ENCODE measurements at regions not wholly inside any gene's neighbourhood (a gene's known extent, or its start where the extent isn't known, plus 50 kb on each side); places are given as distances from the start of the nearest gene placed in this dataset.

DNA sequence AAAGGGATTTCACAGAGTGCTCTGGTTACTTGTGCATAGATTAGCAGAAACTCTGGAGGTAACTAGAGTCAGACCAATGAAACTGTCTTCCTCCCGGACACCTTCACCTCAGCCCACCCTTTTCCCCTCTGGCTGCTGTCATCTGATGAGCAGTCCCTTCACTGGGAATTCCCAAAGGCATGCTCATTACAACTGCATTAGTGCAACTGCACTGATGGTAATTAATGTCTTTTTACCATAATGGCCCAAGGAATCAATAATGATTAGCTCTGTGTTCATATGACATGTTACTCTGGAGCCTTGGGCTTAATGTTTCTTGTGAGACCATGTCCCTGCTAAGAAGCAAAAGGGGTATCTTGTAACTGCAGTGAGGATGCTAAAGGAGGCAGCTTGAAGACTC is 304.5 kb downstream of the GRIN2B start:
- Histone ChIP-seq H3K27ac (ENCODE audit: low read depth, low read length) (no peak overlapping the region), H3K79me2 (ENCODE audit: insufficient read depth, low read length) (no peaks in the 10 kb centered on the region), H4K20me1 (ENCODE audit: insufficient read depth, low read length) (no peaks in the 10 kb centered on the region), H2AFZ (ENCODE audit: low read length) (no peak overlapping the region), H3K4me2 (ENCODE audit: insufficient read depth, low read length) (no peak overlapping the region), H3K27me3 (ENCODE audit: insufficient read depth, low read length) (no peaks in the 10 kb centered on the region), H3K36me3 (ENCODE audit: insufficient read depth, low read length) (no peaks in the 10 kb centered on the region), H3K9me3 (ENCODE audit: low read depth, low read length) (no peaks in the 10 kb centered on the region), H3K4me1 (ENCODE audit: insufficient read depth, low read length) (no peaks in the 10 kb centered on the region), H3K4me3 (ENCODE audit: insufficient read depth, low read length) (no peak overlapping the region)
- TF ChIP-seq, protein P1, sequence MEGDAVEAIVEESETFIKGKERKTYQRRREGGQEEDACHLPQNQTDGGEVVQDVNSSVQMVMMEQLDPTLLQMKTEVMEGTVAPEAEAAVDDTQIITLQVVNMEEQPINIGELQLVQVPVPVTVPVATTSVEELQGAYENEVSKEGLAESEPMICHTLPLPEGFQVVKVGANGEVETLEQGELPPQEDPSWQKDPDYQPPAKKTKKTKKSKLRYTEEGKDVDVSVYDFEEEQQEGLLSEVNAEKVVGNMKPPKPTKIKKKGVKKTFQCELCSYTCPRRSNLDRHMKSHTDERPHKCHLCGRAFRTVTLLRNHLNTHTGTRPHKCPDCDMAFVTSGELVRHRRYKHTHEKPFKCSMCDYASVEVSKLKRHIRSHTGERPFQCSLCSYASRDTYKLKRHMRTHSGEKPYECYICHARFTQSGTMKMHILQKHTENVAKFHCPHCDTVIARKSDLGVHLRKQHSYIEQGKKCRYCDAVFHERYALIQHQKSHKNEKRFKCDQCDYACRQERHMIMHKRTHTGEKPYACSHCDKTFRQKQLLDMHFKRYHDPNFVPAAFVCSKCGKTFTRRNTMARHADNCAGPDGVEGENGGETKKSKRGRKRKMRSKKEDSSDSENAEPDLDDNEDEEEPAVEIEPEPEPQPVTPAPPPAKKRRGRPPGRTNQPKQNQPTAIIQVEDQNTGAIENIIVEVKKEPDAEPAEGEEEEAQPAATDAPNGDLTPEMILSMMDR (IDR thresholded peaks at IDR 0.05; ENCODE audit: extremely low read depth, low read depth, low read length) = no peak
- no peak for DNase-seq (ENCODE audit: insufficient read length, low spot score, missing footprints)

DNA sequence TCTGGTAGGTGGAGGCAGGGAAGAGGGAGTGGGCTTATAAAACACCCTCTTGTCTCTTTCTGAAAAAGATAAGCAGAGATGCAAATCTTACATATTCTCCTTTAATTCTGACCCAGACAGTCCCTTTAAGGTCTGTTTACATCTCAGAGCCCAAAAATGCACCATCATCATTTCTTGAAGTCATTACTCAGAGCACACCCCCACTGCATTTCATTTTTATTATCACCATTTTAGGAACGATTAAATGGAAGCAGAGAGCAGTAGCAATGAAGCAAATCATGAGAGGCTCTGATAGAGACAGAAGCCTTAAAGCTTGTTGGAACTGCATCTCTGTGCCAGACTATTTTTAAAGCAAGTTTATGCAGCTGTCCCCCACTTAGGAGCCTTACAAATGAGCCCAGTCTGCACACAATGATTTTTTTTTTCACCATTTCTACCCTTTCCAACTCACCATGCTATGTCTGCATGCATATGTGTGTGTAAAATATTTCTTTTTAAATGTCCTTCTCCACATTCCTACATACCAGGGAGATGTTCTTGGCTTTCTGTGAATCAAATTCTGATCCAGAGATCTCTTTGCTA is 311.0 kb downstream of the GRIN2B start:
- TF ChIP-seq, protein P1 (IDR thresholded peaks at IDR 0.05; ENCODE audit: extremely low read depth, low read depth, low read length) = no peak
- no peaks in the 10 kb centered on the region for H3K27me3 ChIP-seq (ENCODE audit: insufficient read depth, low read length)
- no peaks in the 10 kb centered on the region for H4K20me1 ChIP-seq (ENCODE audit: insufficient read depth, low read length)
- no peak overlapping the region for H3K27ac ChIP-seq (ENCODE audit: low read depth, low read length)
- DNase-seq (ENCODE audit: insufficient read length, low spot score, missing footprints) = no peak
- no peak overlapping the region for H3K4me2 ChIP-seq (ENCODE audit: insufficient read depth, low read length)
- no peaks in the 10 kb centered on the region for H3K79me2 ChIP-seq (ENCODE audit: insufficient read depth, low read length)
- H3K9me3 ChIP-seq (ENCODE audit: low read depth, low read length) = no peaks in the 10 kb centered on the region
- no peaks in the 10 kb centered on the region for H3K36me3 ChIP-seq (ENCODE audit: insufficient read depth, low read length)
- H2AFZ ChIP-seq (ENCODE audit: low read length) = no peak overlapping the region
- no peak overlapping the region for H3K4me3 ChIP-seq (ENCODE audit: insufficient read depth, low read length)
- H3K4me1 ChIP-seq (ENCODE audit: insufficient read depth, low read length) = no peaks in the 10 kb centered on the region

DNA sequence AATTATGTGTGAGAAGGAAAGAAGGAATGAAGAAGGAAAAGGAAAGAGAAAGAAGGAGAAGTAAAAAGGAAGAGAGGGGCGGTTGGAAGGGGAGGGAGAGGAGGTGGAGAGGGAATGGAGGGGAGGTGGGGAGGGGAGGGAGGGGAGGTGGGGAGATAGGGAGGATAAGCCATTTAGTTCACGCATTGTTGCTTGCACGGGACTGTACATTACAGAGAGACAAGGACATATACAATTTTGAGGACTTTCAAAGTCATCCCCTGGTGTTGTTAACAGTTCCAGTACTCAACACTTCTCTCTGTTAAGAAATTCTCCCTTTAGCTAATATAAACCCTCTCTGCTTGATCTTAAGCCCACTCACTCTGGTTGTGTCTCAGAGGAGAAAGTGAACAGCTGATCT is 312.5 kb downstream of the GRIN2B start:
- TF ChIP-seq, protein P1 (IDR thresholded peaks at IDR 0.05; ENCODE audit: extremely low read depth, low read depth, low read length) = no peak
- H3K36me3 ChIP-seq (ENCODE audit: insufficient read depth, low read length) = no peaks in the 10 kb centered on the region
- H4K20me1 ChIP-seq (ENCODE audit: insufficient read depth, low read length) = no peaks in the 10 kb centered on the region
- H3K79me2 ChIP-seq (ENCODE audit: insufficient read depth, low read length) = no peaks in the 10 kb centered on the region
- DNase-seq (ENCODE audit: insufficient read length, low spot score, missing footprints) = no peak
- H3K9me3 ChIP-seq (ENCODE audit: low read depth, low read length) = no peaks in the 10 kb centered on the region
- no peaks in the 10 kb centered on the region for H3K4me1 ChIP-seq (ENCODE audit: insufficient read depth, low read length)
- no peak overlapping the region for H3K4me3 ChIP-seq (ENCODE audit: insufficient read depth, low read length)
- H3K27me3 ChIP-seq (ENCODE audit: insufficient read depth, low read length) = no peaks in the 10 kb centered on the region
- H3K27ac ChIP-seq (ENCODE audit: low read depth, low read length) = no peak overlapping the region
- H3K4me2 ChIP-seq (ENCODE audit: insufficient read depth, low read length) = no peak overlapping the region
- H2AFZ ChIP-seq (ENCODE audit: low read length) = no peak overlapping the region

DNA sequence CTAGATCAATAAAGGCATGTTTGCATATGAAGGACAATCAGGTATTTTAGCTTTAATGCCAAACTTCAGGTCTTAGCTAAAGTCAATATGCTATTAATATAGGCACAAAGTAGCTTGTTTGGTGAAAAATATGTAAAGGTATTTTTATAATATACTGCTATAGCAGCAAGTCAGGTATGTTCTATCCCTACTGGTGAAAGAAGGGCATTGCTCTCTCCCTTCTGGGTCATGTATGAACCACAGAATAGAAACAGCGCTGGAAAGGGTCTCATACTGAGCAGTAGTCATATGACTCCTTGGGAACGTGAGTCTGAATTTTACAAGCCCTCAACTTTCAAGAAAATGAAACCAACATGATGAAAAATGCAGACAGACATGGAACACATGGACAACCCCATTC is 314.6 kb downstream of the GRIN2B start:
- Histone ChIP-seq H3K4me2 (ENCODE audit: insufficient read depth, low read length) (no peak overlapping the region), H3K27me3 (ENCODE audit: insufficient read depth, low read length) (no peaks in the 10 kb centered on the region), H3K4me3 (ENCODE audit: insufficient read depth, low read length) (no peak overlapping the region), H3K9me3 (ENCODE audit: low read depth, low read length) (no peaks in the 10 kb centered on the region), H3K36me3 (ENCODE audit: insufficient read depth, low read length) (no peaks in the 10 kb centered on the region), H4K20me1 (ENCODE audit: insufficient read depth, low read length) (no peaks in the 10 kb centered on the region), H3K79me2 (ENCODE audit: insufficient read depth, low read length) (no peaks in the 10 kb centered on the region), H3K4me1 (ENCODE audit: insufficient read depth, low read length) (no peaks in the 10 kb centered on the region), H3K27ac (ENCODE audit: low read depth, low read length) (no peak overlapping the region), H2AFZ (ENCODE audit: low read length) (no peak overlapping the region)
- DNase-seq (ENCODE audit: insufficient read length, low spot score, missing footprints) = no peak
- TF ChIP-seq, protein P1 (IDR thresholded peaks at IDR 0.05; ENCODE audit: extremely low read depth, low read depth, low read length) = peak; percentile 21

All from osteoblast (primary cell).